C4-2B (cell line): ENCODE measurements at regions not wholly inside any gene's neighbourhood (a gene's known extent, or its start where the extent isn't known, plus 50 kb on each side); places are given as distances from the start of the nearest gene placed in this dataset.

Experiments used
- H3K27ac ChIP-seq: fragments of 450-650 bp; 2 replicates; pipeline ENCODE4 v1.5.1; 2017
- CTCF ChIP-seq: fragments of 450-650 bp; conservative IDR thresholded peaks from 2 replicates; pipeline ENCODE4 v1.5.1; 2017; ENCODE audit warnings: mild to moderate bottlenecking
- ZFX ChIP-seq: fragments of 450-650 bp; IDR thresholded peaks from 2 replicates; pipeline ENCODE4 v1.6.1; 2017

GRCh38 chr13:111413407-111414187, 93.2 kb downstream of the TEX29 start:
- TF ChIP-seq ZFX (no peak), CTCF (no peak)
- no peak overlapping the region for H3K27ac ChIP-seq

- no peak overlapping the region for H3K27ac ChIP-seq
- TF ChIP-seq ZFX (no peak), CTCF (no peak)
Observed at GRCh38 chr13:111414341-111414740, 93.9 kb downstream of the TEX29 start.

- H3K27ac ChIP-seq = no peak overlapping the region
- TF ChIP-seq ZFX (no peak), CTCF (no peak)
Observed at GRCh38 chr13:111415246-111415645, 94.8 kb downstream of the TEX29 start.

- no peak overlapping the region for H3K27ac ChIP-seq
- TF ChIP-seq ZFX = no peak
- TF ChIP-seq CTCF = no peak
Observed at GRCh38 chr13:111415765-111416164, 95.3 kb downstream of the TEX29 start.

GRCh38 chr13:111418101-111418500, 97.7 kb downstream of the TEX29 start:
- TF ChIP-seq CTCF = no peak
- TF ChIP-seq ZFX = no peak

GRCh38 chr13:111420113-111420876, 99.9 kb downstream of the TEX29 start:
- no peak for TF ChIP-seq ZFX
- TF ChIP-seq CTCF = no peak
- no peak overlapping the region for H3K27ac ChIP-seq

More at GRCh38 chr13:111418101-111418500, 97.7 kb downstream of the TEX29 start:
- H3K27ac ChIP-seq = no peak overlapping the region

GRCh38 chr13:111421216-111421615, 100.8 kb downstream of the TEX29 start:
- no peak overlapping the region for H3K27ac ChIP-seq
- TF ChIP-seq CTCF (no peak), ZFX (no peak)
